Suprapubic skin (tissue), 4 donors: ENCODE measurements at regions not wholly inside any gene's neighbourhood (a gene's known extent, or its start where the extent isn't known, plus 50 kb on each side); places are given as distances from the start of the nearest gene placed in this dataset.

ENCODE experiments used
- POLR2A ChIP-seq, 2 donors: fragments of 450-650 bp; IDR thresholded peaks; one replicate each; pipeline ENCODE4 v1.6.1; 2017; ENCODE audit warnings: antibody characterized with exemption in 2 of 2, mild to moderate bottlenecking in 2 of 2, moderate library complexity in 2 of 2
- POLR2AphosphoS5 ChIP-seq, 3 donors: sonication (generic); formaldehyde crosslinking; IDR thresholded peaks; one replicate each; pipeline ENCODE4 v1.6.1; 2017; ENCODE audit warnings: antibody characterized with exemption in 3 of 3
- TF ChIP-seq, protein P1 (sequence below), 2 donors: fragments of 200-600 bp in 1 of 2; fragments of 450-650 bp in 1 of 2; sonication (generic) in 1 of 2; IDR thresholded peaks; one replicate each; pipeline ENCODE4 v1.5.1; 2016 to 2019; ENCODE audit warnings: antibody characterized with exemption in 2 of 2, mild to moderate bottlenecking in 1 of 2, moderate library complexity in 1 of 2

DNA sequence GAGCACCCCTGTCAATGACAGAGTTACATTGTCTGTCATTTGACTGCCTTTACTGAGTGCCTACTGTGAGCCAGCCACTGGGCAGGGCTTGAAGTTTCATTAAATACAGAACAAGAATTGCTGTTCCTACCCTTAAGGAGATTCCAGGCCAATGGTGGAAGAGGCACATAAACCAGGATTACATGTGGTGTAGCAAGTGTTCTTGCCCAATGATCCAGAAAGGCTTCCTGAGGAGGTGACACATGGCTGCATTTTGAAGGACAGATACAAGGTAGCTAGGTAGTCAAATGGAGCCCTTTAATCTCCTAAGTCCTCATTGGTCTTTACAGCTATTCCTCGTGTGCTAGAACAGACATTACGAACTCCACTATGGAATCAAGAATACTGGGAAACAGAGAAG is 312.7 kb downstream of the ETAA1 start:
- TF ChIP-seq POLR2A (IDR thresholded peaks at IDR 0.05) (no peak), POLR2AphosphoS5 (IDR thresholded peaks at IDR 0.05) (no peak)
- TF ChIP-seq, protein P1, sequence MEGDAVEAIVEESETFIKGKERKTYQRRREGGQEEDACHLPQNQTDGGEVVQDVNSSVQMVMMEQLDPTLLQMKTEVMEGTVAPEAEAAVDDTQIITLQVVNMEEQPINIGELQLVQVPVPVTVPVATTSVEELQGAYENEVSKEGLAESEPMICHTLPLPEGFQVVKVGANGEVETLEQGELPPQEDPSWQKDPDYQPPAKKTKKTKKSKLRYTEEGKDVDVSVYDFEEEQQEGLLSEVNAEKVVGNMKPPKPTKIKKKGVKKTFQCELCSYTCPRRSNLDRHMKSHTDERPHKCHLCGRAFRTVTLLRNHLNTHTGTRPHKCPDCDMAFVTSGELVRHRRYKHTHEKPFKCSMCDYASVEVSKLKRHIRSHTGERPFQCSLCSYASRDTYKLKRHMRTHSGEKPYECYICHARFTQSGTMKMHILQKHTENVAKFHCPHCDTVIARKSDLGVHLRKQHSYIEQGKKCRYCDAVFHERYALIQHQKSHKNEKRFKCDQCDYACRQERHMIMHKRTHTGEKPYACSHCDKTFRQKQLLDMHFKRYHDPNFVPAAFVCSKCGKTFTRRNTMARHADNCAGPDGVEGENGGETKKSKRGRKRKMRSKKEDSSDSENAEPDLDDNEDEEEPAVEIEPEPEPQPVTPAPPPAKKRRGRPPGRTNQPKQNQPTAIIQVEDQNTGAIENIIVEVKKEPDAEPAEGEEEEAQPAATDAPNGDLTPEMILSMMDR (IDR thresholded peaks at IDR 0.05) = no peak
